SK-N-SH (cell line): ENCODE measurements at regions not wholly inside any gene's neighbourhood (a gene's known extent, or its start where the extent isn't known, plus 50 kb on each side); places are given as distances from the start of the nearest gene placed in this dataset.

Experiments used
- GATA2 ChIP-seq: sonication (generic); formaldehyde crosslinking; IDR thresholded peaks from 2 replicates; pipeline ENCODE4 v1.5.0; 2020; ENCODE audit warnings: mild to moderate bottlenecking, missing genetic modification reagents
- JUND ChIP-seq: IDR thresholded peaks from 2 replicates; pipeline ENCODE4 v1.4.0; 2012
- RAD21 ChIP-seq: IDR thresholded peaks from 2 replicates; pipeline ENCODE4 v1.6.1; 2012; ENCODE audit warnings: mild to moderate bottlenecking, low read length

DNA sequence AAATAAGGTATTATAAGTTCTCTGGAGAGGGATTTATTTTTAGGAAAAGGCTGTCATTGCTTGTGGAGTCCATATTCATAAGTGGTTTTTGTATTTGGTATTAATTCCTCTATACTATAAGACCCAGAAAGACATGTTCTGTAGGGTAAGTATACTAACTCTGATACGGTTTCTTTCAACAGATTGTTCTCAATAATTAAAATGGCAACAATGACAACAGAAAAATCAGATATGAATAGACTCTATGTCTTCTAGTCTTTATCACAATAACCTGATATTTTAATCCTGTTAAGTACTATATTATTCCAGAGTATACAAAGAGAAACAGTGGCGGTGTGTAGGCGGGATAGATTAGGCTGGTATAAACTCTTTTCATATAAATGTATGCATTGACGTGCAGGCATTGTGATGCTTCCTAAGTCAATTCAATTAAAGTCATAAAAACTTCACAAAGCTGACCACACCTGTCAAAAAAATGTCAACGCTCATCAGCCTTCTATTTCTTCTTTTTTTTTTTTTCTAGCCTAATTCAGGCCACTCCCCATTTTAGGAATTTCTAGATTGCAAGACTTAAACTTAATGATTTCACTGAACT is 150.4 kb downstream of the TRIML1 start:
- TF ChIP-seq JUND, result no peak
- TF ChIP-seq GATA2 (CRISPR knock-in tag), result no peak
- no peak for TF ChIP-seq RAD21
